ENCODE measurements at regions not wholly inside any gene's neighbourhood (a gene's known extent, or its start where the extent isn't known, plus 50 kb on each side); places are given as distances from the start of the nearest gene placed in this dataset.

DNA sequence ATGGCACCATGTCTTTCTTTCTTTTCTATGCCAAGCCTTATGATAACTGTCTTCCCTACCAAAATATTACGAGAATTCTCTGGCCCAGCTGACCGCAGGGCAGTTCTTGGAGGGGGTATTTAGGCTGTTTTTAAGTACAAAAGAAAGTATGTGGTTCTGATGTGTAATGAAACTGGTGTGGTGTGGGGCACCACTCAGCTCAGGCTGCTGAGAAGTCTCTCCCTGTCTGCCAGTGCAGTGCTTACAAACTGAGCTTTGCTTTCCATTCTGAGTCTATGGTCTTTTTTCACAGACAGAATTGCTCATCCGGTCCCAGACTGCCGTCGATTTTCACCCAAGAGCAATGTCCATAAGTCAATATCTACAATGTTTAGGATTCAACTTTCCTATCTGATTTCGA, 847.6 kb downstream of the NTRK3 start:
- TF ChIP-seq, protein P1, sequence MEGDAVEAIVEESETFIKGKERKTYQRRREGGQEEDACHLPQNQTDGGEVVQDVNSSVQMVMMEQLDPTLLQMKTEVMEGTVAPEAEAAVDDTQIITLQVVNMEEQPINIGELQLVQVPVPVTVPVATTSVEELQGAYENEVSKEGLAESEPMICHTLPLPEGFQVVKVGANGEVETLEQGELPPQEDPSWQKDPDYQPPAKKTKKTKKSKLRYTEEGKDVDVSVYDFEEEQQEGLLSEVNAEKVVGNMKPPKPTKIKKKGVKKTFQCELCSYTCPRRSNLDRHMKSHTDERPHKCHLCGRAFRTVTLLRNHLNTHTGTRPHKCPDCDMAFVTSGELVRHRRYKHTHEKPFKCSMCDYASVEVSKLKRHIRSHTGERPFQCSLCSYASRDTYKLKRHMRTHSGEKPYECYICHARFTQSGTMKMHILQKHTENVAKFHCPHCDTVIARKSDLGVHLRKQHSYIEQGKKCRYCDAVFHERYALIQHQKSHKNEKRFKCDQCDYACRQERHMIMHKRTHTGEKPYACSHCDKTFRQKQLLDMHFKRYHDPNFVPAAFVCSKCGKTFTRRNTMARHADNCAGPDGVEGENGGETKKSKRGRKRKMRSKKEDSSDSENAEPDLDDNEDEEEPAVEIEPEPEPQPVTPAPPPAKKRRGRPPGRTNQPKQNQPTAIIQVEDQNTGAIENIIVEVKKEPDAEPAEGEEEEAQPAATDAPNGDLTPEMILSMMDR (IDR thresholded peaks at IDR 0.05), result no peak
- TF ChIP-seq EP300 (IDR thresholded peaks at IDR 0.05), result no peak
- no peak for TF ChIP-seq POLR2A (IDR thresholded peaks at IDR 0.05; ENCODE audit: low read depth)
